Endodermal cell (in vitro differentiated cells): ENCODE measurements at regions not wholly inside any gene's neighbourhood (a gene's known extent, or its start where the extent isn't known, plus 50 kb on each side); places are given as distances from the start of the nearest gene placed in this dataset.
"Not testable (repeated sequence)": the region's sequence is repeated elsewhere in the genome, so short reads cannot be mapped to it uniquely, and the experiment has no call there.

ENCODE experiments used
- DNase-seq: peaks from one replicate; pipeline ENCODE4 v3.0.0-alpha.2; 2017
- H3K27ac ChIP-seq: 2 replicates; pipeline ENCODE4 v1.5.1; 2013; ENCODE audit warnings: mild to moderate bottlenecking, low read depth, low read length, moderate library complexity
- H3K27me3 ChIP-seq: 2 replicates; pipeline ENCODE4 v1.6.1; 2013; ENCODE audit warnings: mild to moderate bottlenecking, low read length, moderate library complexity; ENCODE audit not compliant: insufficient read depth, control insufficient read depth, poor library complexity, severe bottlenecking
- H3K36me3 ChIP-seq: 2 replicates; pipeline ENCODE4 v1.7.0; 2013; ENCODE audit warnings: mild to moderate bottlenecking, low read length, moderate library complexity; ENCODE audit not compliant: control insufficient read depth, insufficient read depth
- H3K4me1 ChIP-seq: one replicate; pipeline ENCODE4 v1.7.0; 2013; ENCODE audit warnings: low read length; ENCODE audit not compliant: control insufficient read depth, insufficient read depth
- H3K4me3 ChIP-seq: 2 replicates; pipeline ENCODE4 v1.5.1; 2013; ENCODE audit warnings: mild to moderate bottlenecking, low read length, moderate library complexity
- H3K9ac ChIP-seq: 2 replicates; pipeline ENCODE4 v1.6.1; 2013; ENCODE audit warnings: mild to moderate bottlenecking, low read length, moderate library complexity; ENCODE audit not compliant: poor library complexity, severe bottlenecking; ENCODE audit errors: extremely low read depth
- H3K9me3 ChIP-seq: 2 replicates; pipeline ENCODE4 v1.6.1; 2013; ENCODE audit warnings: mild to moderate bottlenecking, low read length, moderate library complexity; ENCODE audit not compliant: control insufficient read depth
- H3K27ac Mint-ChIP-seq: 2 replicates; pipeline ENCODE4 v1.8.0; 2020; ENCODE audit warnings: mixed read lengths
- H3K27me3 Mint-ChIP-seq: 2 replicates; pipeline ENCODE4 v1.8.0; 2021; ENCODE audit warnings: mild to moderate bottlenecking, mixed read lengths; ENCODE audit not compliant: insufficient read depth
- H3K36me3 Mint-ChIP-seq: 2 replicates; pipeline ENCODE4 v1.8.0; 2020; ENCODE audit warnings: low read depth, mixed read lengths
- H3K4me1 Mint-ChIP-seq: 2 replicates; pipeline ENCODE4 v1.8.0; 2020; ENCODE audit warnings: mixed read lengths
- H3K4me3 Mint-ChIP-seq: 2 replicates; pipeline ENCODE4 v1.8.0; 2020; ENCODE audit warnings: mild to moderate bottlenecking, moderate library complexity, mixed read lengths
- H3K9me3 Mint-ChIP-seq: 2 replicates; pipeline ENCODE4 v1.8.0; 2020; ENCODE audit warnings: mild to moderate bottlenecking, mixed read lengths
- WGBS, 2 experiments: methylation state at CpG; one replicate each; pipeline versions ENCODE4 v1.1.5 to v1.1.7; 2013; ENCODE audit warnings: missing lambda C conversion rate in 2 of 2, mixed read lengths in 1 of 2; ENCODE audit not compliant: insufficient coverage in 1 of 2, insufficient read length in 1 of 2; 5-methylcytosine and 5-hydroxymethylcytosine counted together
- TF ChIP-seq, protein P1 (sequence below): fragments of 200-600 bp; sonication (generic); conservative IDR thresholded peaks from 2 replicates; pipeline ENCODE4 v1.5.0; 2021; ENCODE audit warnings: antibody characterized with exemption, mild to moderate bottlenecking

DNA sequence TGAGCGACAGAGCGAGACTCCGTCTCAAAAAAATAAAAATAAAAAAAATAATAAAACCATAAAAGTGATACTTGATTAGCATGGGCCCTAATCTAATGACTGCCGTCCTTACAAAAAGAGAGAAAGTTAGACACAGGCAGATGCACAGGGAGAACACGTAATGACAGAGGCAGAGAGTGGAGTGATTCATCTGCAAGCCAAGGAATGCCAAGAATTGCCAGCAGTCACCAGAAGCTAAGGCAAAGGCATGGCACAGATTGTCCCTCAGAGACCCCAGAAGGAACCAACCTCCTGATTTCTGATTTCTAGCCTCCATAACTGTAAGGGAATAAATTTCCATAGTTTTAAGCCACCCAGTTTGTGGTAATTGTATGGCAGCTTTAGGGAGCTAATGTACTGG is 79.6 kb upstream of the FREM1 start:
- Histone ChIP-seq H3K4me3 (no peak overlapping the region), H3K9me3 (no peaks in the 10 kb centered on the region), H3K27ac (no peak overlapping the region), H3K4me1 (no peaks in the 10 kb centered on the region), H3K27me3 (no peaks in the 10 kb centered on the region), H3K9ac (no peak overlapping the region), H3K36me3 (no peaks in the 10 kb centered on the region)
- H3K27ac Mint-ChIP-seq = no peak overlapping the region
- H3K4me3 Mint-ChIP-seq = no peak overlapping the region
- peaks cover 20% of the 10 kb centered on the region for H3K4me1 Mint-ChIP-seq
- 98 to 100% methylated on average over 2 to 4 of the region's 5 CpGs for WGBS, 2 experiments
- DNase-seq = no peak
- peaks cover 5% of the 10 kb centered on the region for H3K36me3 Mint-ChIP-seq
- TF ChIP-seq, protein P1, sequence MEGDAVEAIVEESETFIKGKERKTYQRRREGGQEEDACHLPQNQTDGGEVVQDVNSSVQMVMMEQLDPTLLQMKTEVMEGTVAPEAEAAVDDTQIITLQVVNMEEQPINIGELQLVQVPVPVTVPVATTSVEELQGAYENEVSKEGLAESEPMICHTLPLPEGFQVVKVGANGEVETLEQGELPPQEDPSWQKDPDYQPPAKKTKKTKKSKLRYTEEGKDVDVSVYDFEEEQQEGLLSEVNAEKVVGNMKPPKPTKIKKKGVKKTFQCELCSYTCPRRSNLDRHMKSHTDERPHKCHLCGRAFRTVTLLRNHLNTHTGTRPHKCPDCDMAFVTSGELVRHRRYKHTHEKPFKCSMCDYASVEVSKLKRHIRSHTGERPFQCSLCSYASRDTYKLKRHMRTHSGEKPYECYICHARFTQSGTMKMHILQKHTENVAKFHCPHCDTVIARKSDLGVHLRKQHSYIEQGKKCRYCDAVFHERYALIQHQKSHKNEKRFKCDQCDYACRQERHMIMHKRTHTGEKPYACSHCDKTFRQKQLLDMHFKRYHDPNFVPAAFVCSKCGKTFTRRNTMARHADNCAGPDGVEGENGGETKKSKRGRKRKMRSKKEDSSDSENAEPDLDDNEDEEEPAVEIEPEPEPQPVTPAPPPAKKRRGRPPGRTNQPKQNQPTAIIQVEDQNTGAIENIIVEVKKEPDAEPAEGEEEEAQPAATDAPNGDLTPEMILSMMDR = no peak
- H3K27me3 Mint-ChIP-seq = peaks cover 6% of the 10 kb centered on the region
- no peaks in the 10 kb centered on the region for H3K9me3 Mint-ChIP-seq

DNA sequence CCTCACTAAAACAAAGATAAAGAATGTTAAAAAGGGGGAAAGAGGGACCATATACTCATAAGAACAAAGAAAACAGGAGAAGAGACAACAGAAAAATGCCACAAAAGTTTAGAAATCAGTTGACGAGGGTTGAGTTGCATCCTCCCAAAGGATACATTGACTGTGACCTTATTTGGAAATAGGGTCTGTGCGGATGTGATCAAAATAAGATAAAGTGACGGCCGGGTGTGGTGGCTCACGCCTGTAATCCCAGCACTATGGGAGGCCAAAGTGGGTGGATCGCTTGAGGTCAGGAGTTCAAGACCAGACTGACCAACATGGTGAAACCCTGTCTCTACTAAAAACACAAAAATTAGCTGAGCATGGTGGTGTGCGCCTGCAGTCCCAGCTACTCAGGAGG is 79.1 kb upstream of the FREM1 start:
- H3K9ac ChIP-seq, H3K4me3 Mint-ChIP-seq, DNase-seq, H3K4me3 ChIP-seq, H3K9me3 Mint-ChIP-seq, H3K27ac Mint-ChIP-seq, H3K27ac ChIP-seq, H3K4me1 ChIP-seq, H3K36me3 ChIP-seq, H3K36me3 Mint-ChIP-seq, H3K27me3 ChIP-seq, H3K9me3 ChIP-seq, H3K27me3 Mint-ChIP-seq: not testable (repeated sequence)
- WGBS, 2 experiments = 88 to 97% methylated on average over 7 of the region's 7 CpGs
- peaks cover 20% of the 10 kb centered on the region for H3K4me1 Mint-ChIP-seq

DNA sequence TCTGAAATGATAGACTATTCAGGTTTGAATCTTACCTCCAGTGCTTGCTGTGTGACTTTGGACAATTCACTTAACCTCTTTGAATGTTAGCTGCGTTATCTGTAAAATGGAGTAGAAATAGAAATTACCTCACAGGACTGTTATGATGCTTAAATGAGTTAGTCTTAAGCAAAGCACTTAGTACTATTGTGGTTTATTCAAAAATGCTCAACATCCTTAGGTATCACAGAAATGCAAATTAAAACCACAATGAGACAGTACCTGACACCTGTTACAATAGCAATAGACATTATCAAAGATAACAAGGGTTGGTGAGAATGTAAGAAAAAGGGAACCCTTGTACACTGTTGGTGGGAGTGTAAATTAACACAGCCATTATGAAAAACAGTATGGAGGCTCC is 77.6 kb upstream of the FREM1 start:
- H3K4me1 ChIP-seq = no peaks in the 10 kb centered on the region
- H3K27ac ChIP-seq = no peak overlapping the region
- H3K4me3 Mint-ChIP-seq = no peak overlapping the region
- H3K9me3 Mint-ChIP-seq = no peaks in the 10 kb centered on the region
- H3K4me1 Mint-ChIP-seq = peaks cover 13% of the 10 kb centered on the region
- TF ChIP-seq, protein P1 = no peak
- H3K36me3 Mint-ChIP-seq = peaks cover 5% of the 10 kb centered on the region
- WGBS, 2 experiments = 100% methylated on average over 1 of the region's 1 CpG
- no peaks in the 10 kb centered on the region for H3K36me3 ChIP-seq
- no peak for DNase-seq
- H3K4me3 ChIP-seq = no peak overlapping the region
- peaks cover 6% of the 10 kb centered on the region for H3K27me3 Mint-ChIP-seq
- H3K27me3 ChIP-seq = no peaks in the 10 kb centered on the region
- H3K9ac ChIP-seq = no peak overlapping the region
- H3K27ac Mint-ChIP-seq = no peak overlapping the region
- H3K9me3 ChIP-seq = no peaks in the 10 kb centered on the region

DNA sequence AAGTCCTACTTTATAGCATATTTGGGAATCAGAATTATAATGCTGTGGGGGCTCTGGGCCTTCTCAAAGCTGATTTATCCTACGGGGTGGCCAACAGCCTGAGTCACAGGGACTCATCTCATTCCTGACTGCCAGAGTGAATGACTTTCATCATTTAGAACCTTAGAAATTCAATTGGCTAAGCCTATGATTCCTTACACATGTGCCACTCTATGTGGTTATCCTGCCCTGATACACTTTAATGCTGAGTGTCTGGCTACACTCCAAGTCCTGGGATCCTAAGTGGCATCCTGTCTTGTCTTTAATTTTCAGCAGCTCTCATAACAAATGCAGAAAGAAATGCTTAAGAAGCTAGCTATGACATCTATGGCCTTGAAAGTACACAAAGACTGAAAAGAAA is 75.2 kb upstream of the FREM1 start:
- Mint-ChIP-seq H3K36me3 (peaks cover 12% of the 10 kb centered on the region), H3K4me1 (peaks cover 6% of the 10 kb centered on the region), H3K4me3 (no peak overlapping the region), H3K27me3 (no peaks in the 10 kb centered on the region), H3K27ac (no peak overlapping the region), H3K9me3 (peaks cover 3% of the 10 kb centered on the region)
- peaks cover 5% of the 10 kb centered on the region for H3K9me3 ChIP-seq
- no peaks in the 10 kb centered on the region for H3K36me3 ChIP-seq
- DNase-seq = no peak
- no peaks in the 10 kb centered on the region for H3K27me3 ChIP-seq
- no peak overlapping the region for H3K4me3 ChIP-seq
- no peak overlapping the region for H3K27ac ChIP-seq
- 87 to 88% methylated on average over 1 of the region's 1 CpG for WGBS, 2 experiments
- TF ChIP-seq, protein P1 = no peak
- no peak overlapping the region for H3K9ac ChIP-seq
- no peaks in the 10 kb centered on the region for H3K4me1 ChIP-seq
